ENCODE measurements at regions not wholly inside any gene's neighbourhood (a gene's known extent, or its start where the extent isn't known, plus 50 kb on each side); places are given as distances from the start of the nearest gene placed in this dataset.

- Histone ChIP-seq H3K9ac (replicated peaks; ENCODE audit: extremely low read depth, insufficient read depth, low read length) (no peak overlapping the region), H3K4me1 (ENCODE audit: control insufficient read depth, extremely low read depth, insufficient read depth, low read length) (no peaks in the 10 kb centered on the region), H3K4me2 (ENCODE audit: insufficient read depth, low read length) (no peak overlapping the region), H2AFZ (ENCODE audit: low read depth, low read length) (no peak overlapping the region), H3K27ac (ENCODE audit: insufficient read depth, low read depth, low read length) (no peak overlapping the region), H3K79me2 (ENCODE audit: control insufficient read depth, insufficient read depth, low read length) (no peaks in the 10 kb centered on the region), H3K9me1 (replicated peaks; ENCODE audit: control insufficient read depth, extremely low read depth, insufficient read depth, low read length) (no peaks in the 10 kb centered on the region), H3K9me3 (replicated peaks; ENCODE audit: control insufficient read depth, insufficient read depth, low read length) (no peaks in the 10 kb centered on the region), H4K20me1 (replicated peaks; ENCODE audit: control insufficient read depth, extremely low read depth, insufficient read depth, low read length) (no peaks in the 10 kb centered on the region), H3K4me3 (replicated peaks in 1 of 3; ENCODE audit: insufficient read depth in 1 of 3, low read depth in 1 of 3, low read length in 3 of 3) (no peak overlapping the region), H3K36me3 (ENCODE audit: control insufficient read depth in 2 of 2, extremely low read depth in 1 of 2, insufficient read depth in 2 of 2, low read length in 2 of 2) (no peaks in the 10 kb centered on the region), H3K27me3 (ENCODE audit: control insufficient read depth in 2 of 2, insufficient read depth in 2 of 2, low read length in 2 of 2) (no peaks in the 10 kb centered on the region)
- TF ChIP-seq MYC (IDR thresholded peaks at IDR 0.05; ENCODE audit: low read depth, low read length) (no peak), JUN (IDR thresholded peaks at IDR 0.05; ENCODE audit: borderline replicate concordance, insufficient read depth, insufficient read length, low read depth) (no peak), MAX (IDR thresholded peaks at IDR 0.05; ENCODE audit: insufficient read depth, insufficient read length) (no peak), POLR2AphosphoS5 (IDR thresholded peaks at IDR 0.05; ENCODE audit: insufficient read depth, low read depth, low read length) (no peak), GATA2 (IDR thresholded peaks at IDR 0.05; ENCODE audit: insufficient read depth, insufficient read length, low read depth, low read length) (no peak), EZH2 (IDR thresholded peaks at IDR 0.05; ENCODE audit: borderline replicate concordance, low read depth, low read length, severe bottlenecking) (no peak), CTCF (IDR thresholded peaks at IDR 0.05; ENCODE audit: extremely low read depth in 1 of 2, insufficient read depth in 1 of 2, low read depth in 1 of 2, low read length in 2 of 2) (no peak), FOS (IDR thresholded peaks at IDR 0.05; ENCODE audit: borderline replicate concordance, insufficient read depth, low read length) (no peak), POLR2A (IDR thresholded peaks at IDR 0.05; ENCODE audit: low read depth, low read length) (no peak)
- ChIA-PET CTCF (no interaction called here), POLR2A (no interaction called here)
- FAIRE-seq, result no peak
- BruUV-seq (replicated peaks), result no TSS peak
- dilution Hi-C loops (cut with MboI; ENCODE audit: extremely low pct_ligation_motif_present, low sequenced_read_pairs) (no loop called here), intact Hi-C loops (cut with micrococcal nuclease) (no loop called here)
- no peak for DNase-seq (ENCODE audit: low read depth, low spot score)
Observed at GRCh38 chr11:90930252-90930651, 707.4 kb upstream of the CHORDC1 start.

Data from endothelial cell of umbilical vein (primary cell).